ENCODE measurements at regions not wholly inside any gene's neighbourhood (a gene's known extent, or its start where the extent isn't known, plus 50 kb on each side); places are given as distances from the start of the nearest gene placed in this dataset.

GRCh38 chr5:174223355-174223754, 177.8 kb downstream of the NSG2 start:
- Mint-ChIP-seq H3K27me3 (ENCODE audit: unreplicated experiment) (peaks cover 79% of the 10 kb centered on the region), H3K27ac (ENCODE audit: unreplicated experiment) (no peak overlapping the region), H3K4me3 (ENCODE audit: low read depth, unreplicated experiment) (no peak overlapping the region), H3K4me1 (ENCODE audit: low read depth, unreplicated experiment) (no peaks in the 10 kb centered on the region), H3K9me3 (ENCODE audit: low read depth, unreplicated experiment) (no peaks in the 10 kb centered on the region), H3K36me3 (ENCODE audit: insufficient read depth, unreplicated experiment) (no peaks in the 10 kb centered on the region)
- TF ChIP-seq CTCF (IDR thresholded peaks at IDR 0.05; ENCODE audit: unreplicated experiment), result no peak
- BruUV-seq (replicated peaks), result no TSS peak
- intact Hi-C loops (cut with micrococcal nuclease; ENCODE audit: unreplicated experiment), result no loop called here
- DNase-seq, result no peak
- CTCF ChIA-PET, result no interaction called here

- BruUV-seq (replicated peaks), result no TSS peak
- Mint-ChIP-seq H3K4me3 (ENCODE audit: low read depth, unreplicated experiment) (no peak overlapping the region), H3K27me3 (ENCODE audit: unreplicated experiment) (peaks cover 86% of the 10 kb centered on the region), H3K9me3 (ENCODE audit: low read depth, unreplicated experiment) (no peaks in the 10 kb centered on the region), H3K27ac (ENCODE audit: unreplicated experiment) (no peak overlapping the region), H3K36me3 (ENCODE audit: insufficient read depth, unreplicated experiment) (no peaks in the 10 kb centered on the region), H3K4me1 (ENCODE audit: low read depth, unreplicated experiment) (no peaks in the 10 kb centered on the region)
- TF ChIP-seq CTCF (IDR thresholded peaks at IDR 0.05; ENCODE audit: unreplicated experiment), result no peak
- intact Hi-C loops (cut with micrococcal nuclease; ENCODE audit: unreplicated experiment), result no loop called here
- CTCF ChIA-PET, result no interaction called here
- no peak for DNase-seq
Measured at GRCh38 chr5:174229068-174229467, 183.6 kb downstream of the NSG2 start.

- no peak for DNase-seq
- H3K4me1 Mint-ChIP-seq (ENCODE audit: low read depth, unreplicated experiment), result no peaks in the 10 kb centered on the region
- peaks cover 86% of the 10 kb centered on the region for H3K27me3 Mint-ChIP-seq (ENCODE audit: unreplicated experiment)
- no peak overlapping the region for H3K27ac Mint-ChIP-seq (ENCODE audit: unreplicated experiment)
- no peaks in the 10 kb centered on the region for H3K9me3 Mint-ChIP-seq (ENCODE audit: low read depth, unreplicated experiment)
- H3K4me3 Mint-ChIP-seq (ENCODE audit: low read depth, unreplicated experiment), result no peak overlapping the region
- no peaks in the 10 kb centered on the region for H3K36me3 Mint-ChIP-seq (ENCODE audit: insufficient read depth, unreplicated experiment)
- intact Hi-C loops (cut with micrococcal nuclease; ENCODE audit: unreplicated experiment), result no loop called here
- no TSS peak for BruUV-seq (replicated peaks)
- no peak for TF ChIP-seq CTCF (IDR thresholded peaks at IDR 0.05; ENCODE audit: unreplicated experiment)
- CTCF ChIA-PET, result no interaction called here
Measured at GRCh38 chr5:174229514-174230370, 184.2 kb downstream of the NSG2 start.

GRCh38 chr5:174231956-174232487, 186.5 kb downstream of the NSG2 start:
- no TSS peak for BruUV-seq (replicated peaks)
- no peak overlapping the region for H3K4me3 Mint-ChIP-seq (ENCODE audit: low read depth, unreplicated experiment)
- peaks cover 74% of the 10 kb centered on the region for H3K27me3 Mint-ChIP-seq (ENCODE audit: unreplicated experiment)
- H3K36me3 Mint-ChIP-seq (ENCODE audit: insufficient read depth, unreplicated experiment), result no peaks in the 10 kb centered on the region
- CTCF ChIA-PET, result no interaction called here
- intact Hi-C loops (cut with micrococcal nuclease; ENCODE audit: unreplicated experiment), result no loop called here
- TF ChIP-seq CTCF (IDR thresholded peaks at IDR 0.05; ENCODE audit: unreplicated experiment), result no peak
- no peak overlapping the region for H3K27ac Mint-ChIP-seq (ENCODE audit: unreplicated experiment)
- no peaks in the 10 kb centered on the region for H3K4me1 Mint-ChIP-seq (ENCODE audit: low read depth, unreplicated experiment)
- no peaks in the 10 kb centered on the region for H3K9me3 Mint-ChIP-seq (ENCODE audit: low read depth, unreplicated experiment)
- no peak for DNase-seq

Measured in Calu3 (cell line).